Gastroesophageal sphincter (tissue), 4 donors: ENCODE measurements at regions not wholly inside any gene's neighbourhood (a gene's known extent, or its start where the extent isn't known, plus 50 kb on each side); places are given as distances from the start of the nearest gene placed in this dataset.

Source experiments
- ATAC-seq: fragments of 150-250 bp; one replicate; pipeline ENCODE4 v1.9.1; 2016; ENCODE audit warnings: mild to moderate bottlenecking, moderate library complexity
- H3K27ac ChIP-seq, 4 donors: fragments of 200-600 bp; sonication (generic) in 3 of 4; 1 replicate in 3 of 4; 2 replicates in 1 of 4; pipeline ENCODE4 v1.5.1; 2016 to 2019
- H3K27me3 ChIP-seq: fragments of 200-600 bp; sonication (generic); one replicate; pipeline ENCODE4 v1.5.1; 2019
- H3K36me3 ChIP-seq, 2 donors: fragments of 200-600 bp; sonication (generic); one replicate each; pipeline ENCODE4 v1.5.1; 2019; ENCODE audit warnings: control low read depth in 1 of 2
- H3K4me1 ChIP-seq, 3 donors: fragments of 200-600 bp; sonication (generic); 1 replicate in 2 of 3; 2 replicates in 1 of 3; pipeline ENCODE4 v1.5.1; 2016 to 2019; ENCODE audit warnings: control low read depth in 2 of 3
- H3K4me3 ChIP-seq, 2 donors: fragments of 200-600 bp; sonication (generic); one replicate each; pipeline ENCODE4 v1.5.1; 2019; ENCODE audit warnings: mild to moderate bottlenecking in 1 of 2, moderate library complexity in 1 of 2
- H3K9me3 ChIP-seq, 3 donors: fragments of 200-600 bp; sonication (generic); one replicate each; pipeline ENCODE4 v1.5.1; 2017 to 2019; ENCODE audit warnings: control low read depth in 2 of 3
- EP300 ChIP-seq: sonication (generic); formaldehyde crosslinking; IDR thresholded peaks from one replicate; pipeline ENCODE4 v1.6.1; 2017; ENCODE audit warnings: antibody characterized with exemption, mild to moderate bottlenecking
- POLR2A ChIP-seq, 2 donors: fragments of 450-650 bp; IDR thresholded peaks; one replicate each; pipeline ENCODE4 v1.6.1; 2017; ENCODE audit warnings: antibody characterized with exemption in 2 of 2, mild to moderate bottlenecking in 2 of 2, moderate library complexity in 1 of 2
- POLR2AphosphoS5 ChIP-seq: sonication (generic); formaldehyde crosslinking; IDR thresholded peaks from one replicate; pipeline ENCODE4 v1.6.1; 2017; ENCODE audit warnings: antibody characterized with exemption
- WGBS, 2 donors: methylation state at CpG; one replicate each; pipeline ENCODE4 v1.1.5; 2018; ENCODE audit warnings: low coverage in 1 of 2; 5-methylcytosine and 5-hydroxymethylcytosine counted together
- TF ChIP-seq, protein P1 (sequence below), 4 experiments: fragments of 200-600 bp in 2 of 4; fragments of 450-650 bp in 2 of 4; sonication (generic) in 1 of 4; IDR thresholded peaks; one replicate each; pipeline ENCODE4 v1.5.1; 2017 to 2019; ENCODE audit warnings: antibody characterized with exemption in 4 of 4, mild to moderate bottlenecking in 2 of 4, moderate library complexity in 2 of 4

DNA sequence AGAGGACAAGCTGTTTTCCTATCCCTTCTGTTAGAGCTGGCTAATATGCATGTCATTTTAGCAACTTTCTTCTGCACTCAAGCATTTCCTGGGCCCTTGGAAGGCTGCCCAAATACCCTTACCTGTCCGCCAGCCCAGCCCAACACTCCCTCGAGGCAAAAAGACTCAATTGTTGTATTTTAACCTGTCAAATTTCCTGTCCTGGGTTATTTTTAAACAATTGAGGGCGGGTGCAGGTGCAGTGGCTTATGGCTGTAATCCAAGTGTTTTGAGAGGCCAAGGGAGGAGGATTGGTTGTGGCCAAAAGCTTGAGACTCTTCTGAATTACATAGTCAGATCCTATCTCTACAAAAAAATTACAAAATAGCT is 125.0 kb upstream of the ARHGAP28 start:
- no peaks in the 10 kb centered on the region for H3K4me1 ChIP-seq
- H3K4me3 ChIP-seq, result no peak overlapping the region
- no peaks in the 10 kb centered on the region for H3K9me3 ChIP-seq
- WGBS, 2 donors, result 50 to 68% methylated on average over 3 of the region's 3 CpGs
- no peaks in the 10 kb centered on the region for H3K36me3 ChIP-seq
- no peaks in the 10 kb centered on the region for H3K27me3 ChIP-seq
- H3K27ac ChIP-seq, result no peak overlapping the region
- TF ChIP-seq POLR2AphosphoS5 (no peak), EP300 (no peak), POLR2A (IDR thresholded peaks at IDR 0.05) (no peak)
- TF ChIP-seq, protein P1, sequence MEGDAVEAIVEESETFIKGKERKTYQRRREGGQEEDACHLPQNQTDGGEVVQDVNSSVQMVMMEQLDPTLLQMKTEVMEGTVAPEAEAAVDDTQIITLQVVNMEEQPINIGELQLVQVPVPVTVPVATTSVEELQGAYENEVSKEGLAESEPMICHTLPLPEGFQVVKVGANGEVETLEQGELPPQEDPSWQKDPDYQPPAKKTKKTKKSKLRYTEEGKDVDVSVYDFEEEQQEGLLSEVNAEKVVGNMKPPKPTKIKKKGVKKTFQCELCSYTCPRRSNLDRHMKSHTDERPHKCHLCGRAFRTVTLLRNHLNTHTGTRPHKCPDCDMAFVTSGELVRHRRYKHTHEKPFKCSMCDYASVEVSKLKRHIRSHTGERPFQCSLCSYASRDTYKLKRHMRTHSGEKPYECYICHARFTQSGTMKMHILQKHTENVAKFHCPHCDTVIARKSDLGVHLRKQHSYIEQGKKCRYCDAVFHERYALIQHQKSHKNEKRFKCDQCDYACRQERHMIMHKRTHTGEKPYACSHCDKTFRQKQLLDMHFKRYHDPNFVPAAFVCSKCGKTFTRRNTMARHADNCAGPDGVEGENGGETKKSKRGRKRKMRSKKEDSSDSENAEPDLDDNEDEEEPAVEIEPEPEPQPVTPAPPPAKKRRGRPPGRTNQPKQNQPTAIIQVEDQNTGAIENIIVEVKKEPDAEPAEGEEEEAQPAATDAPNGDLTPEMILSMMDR (IDR thresholded peaks at IDR 0.05), result no peak
- no peak for ATAC-seq

DNA sequence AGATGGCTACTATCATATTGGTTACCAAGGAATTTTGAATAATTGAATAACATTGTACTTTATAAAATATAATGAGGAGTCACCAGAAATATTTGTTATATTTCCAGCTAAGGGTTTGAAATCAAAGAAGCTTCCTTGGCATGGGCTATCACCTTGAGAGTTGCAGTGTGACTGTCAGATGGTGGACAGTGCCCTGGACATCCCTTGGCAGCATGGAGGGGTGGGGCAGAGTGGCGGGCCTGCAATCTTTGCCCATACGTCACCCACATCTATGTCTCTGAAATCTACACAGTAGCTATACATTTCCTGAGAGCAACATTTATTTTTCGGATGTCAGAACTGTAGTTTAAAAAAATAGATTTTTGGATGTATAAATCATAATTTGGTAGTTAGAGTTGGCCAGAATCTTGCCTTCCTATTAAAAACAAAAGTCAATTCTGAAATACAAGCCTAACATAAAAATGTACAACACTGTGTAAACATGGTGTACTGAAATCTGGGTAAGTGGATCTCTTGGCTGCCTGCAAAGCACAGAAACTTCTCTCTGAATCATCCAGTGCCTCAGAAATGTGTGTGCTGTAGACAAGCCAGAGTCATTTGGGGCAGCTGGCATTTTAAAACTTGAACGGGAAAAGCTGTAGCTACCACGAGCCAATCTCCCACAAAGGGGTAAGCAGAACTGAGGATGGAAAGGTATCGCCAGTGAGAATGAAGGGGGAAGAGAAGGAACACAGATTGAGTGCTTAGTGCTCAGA is 124.2 kb upstream of the ARHGAP28 start:
- H3K36me3 ChIP-seq, result no peaks in the 10 kb centered on the region
- no peak for TF ChIP-seq POLR2A (IDR thresholded peaks at IDR 0.05)
- peak; percentile 33 for TF ChIP-seq POLR2AphosphoS5
- TF ChIP-seq, protein P1 (IDR thresholded peaks at IDR 0.05), result no peak
- TF ChIP-seq EP300, result no peak
- H3K4me3 ChIP-seq, result no peak overlapping the region
- H3K27me3 ChIP-seq, result no peaks in the 10 kb centered on the region
- no peaks in the 10 kb centered on the region for H3K9me3 ChIP-seq
- no peak overlapping the region for H3K27ac ChIP-seq
- peaks cover 0 to 6% (median 0%) of the 10 kb centered on the region in 3 donors for H3K4me1 ChIP-seq
- WGBS, 2 donors, result 69 to 70% methylated on average over 2 to 6 of the region's 6 CpGs
- ATAC-seq, result no peak

DNA sequence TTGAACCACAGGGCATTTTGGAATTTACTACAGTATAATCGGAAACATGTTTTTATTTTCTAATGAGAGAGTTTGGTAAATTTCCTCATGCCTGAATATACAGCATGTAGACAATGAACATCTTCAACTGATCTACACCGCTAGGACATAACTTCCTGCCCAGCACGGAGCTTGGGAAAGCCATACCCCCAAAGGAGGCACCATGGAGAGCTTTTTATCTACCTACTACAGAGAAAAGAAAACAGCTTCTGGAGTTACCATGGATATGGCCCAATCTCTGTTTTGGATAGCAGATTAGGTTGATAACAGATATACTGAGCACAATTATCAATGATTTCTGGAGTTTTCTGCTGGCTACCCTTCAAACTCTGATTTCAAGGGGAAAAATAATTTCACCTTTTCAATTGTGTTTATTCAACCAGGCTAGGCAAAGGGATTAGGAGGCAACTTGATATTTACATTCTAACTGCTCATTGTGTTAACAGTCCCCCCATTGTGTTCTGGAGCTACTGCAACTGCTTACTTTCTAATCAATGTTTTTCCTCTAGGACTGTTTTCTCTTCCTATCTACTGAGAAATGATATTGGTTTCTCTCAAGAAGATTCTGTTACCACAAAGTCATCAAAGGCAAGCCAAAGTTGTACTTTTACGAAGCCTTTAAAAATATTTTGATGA is 123.0 kb upstream of the ARHGAP28 start:
- Histone ChIP-seq H3K4me3 (no peak overlapping the region), H3K9me3 (no peaks in the 10 kb centered on the region), H3K4me1 (peaks cover 0 to 13% (median 0%) of the 10 kb centered on the region in 3 donors), H3K27ac (no peak overlapping the region), H3K36me3 (no peaks in the 10 kb centered on the region), H3K27me3 (no peaks in the 10 kb centered on the region)
- no peak for ATAC-seq
- 89% methylated on average over 4 of the region's 4 CpGs for WGBS, 2 donors
- TF ChIP-seq EP300 (no peak), POLR2AphosphoS5 (no peak), POLR2A (IDR thresholded peaks at IDR 0.05) (no peak)

DNA sequence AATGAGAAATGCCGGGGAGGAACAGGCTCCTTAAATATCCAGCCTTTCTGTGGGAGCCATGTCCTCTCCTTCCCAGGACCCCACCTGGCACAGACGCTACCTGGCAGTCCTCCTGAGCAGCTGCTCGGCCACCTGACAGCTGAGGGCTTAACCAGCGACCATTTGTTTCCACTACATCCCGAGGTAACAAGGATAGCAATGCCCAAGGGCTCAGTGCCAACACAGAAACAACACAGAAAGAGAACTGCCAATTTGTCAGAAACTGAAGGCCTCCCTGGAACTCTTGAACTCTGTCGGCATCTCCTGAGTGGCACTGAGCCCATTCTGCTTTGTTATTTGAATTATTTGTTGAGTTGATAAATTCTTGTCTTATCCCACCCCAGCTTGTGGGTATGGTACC is 122.2 kb upstream of the ARHGAP28 start:
- Histone ChIP-seq H3K4me3 (no peak overlapping the region), H3K36me3 (no peaks in the 10 kb centered on the region), H3K9me3 (no peaks in the 10 kb centered on the region), H3K27me3 (no peaks in the 10 kb centered on the region), H3K4me1 (peaks cover 0 to 13% (median 0%) of the 10 kb centered on the region in 3 donors), H3K27ac (no peak overlapping the region)
- TF ChIP-seq, protein P1 (IDR thresholded peaks at IDR 0.05), result no peak
- no peak for TF ChIP-seq POLR2A (IDR thresholded peaks at IDR 0.05)
- TF ChIP-seq EP300, result no peak
- TF ChIP-seq POLR2AphosphoS5, result no peak
- 0 to 38% methylated on average over 1 of the region's 6 CpGs for WGBS, 2 donors
- ATAC-seq, result no peak

DNA sequence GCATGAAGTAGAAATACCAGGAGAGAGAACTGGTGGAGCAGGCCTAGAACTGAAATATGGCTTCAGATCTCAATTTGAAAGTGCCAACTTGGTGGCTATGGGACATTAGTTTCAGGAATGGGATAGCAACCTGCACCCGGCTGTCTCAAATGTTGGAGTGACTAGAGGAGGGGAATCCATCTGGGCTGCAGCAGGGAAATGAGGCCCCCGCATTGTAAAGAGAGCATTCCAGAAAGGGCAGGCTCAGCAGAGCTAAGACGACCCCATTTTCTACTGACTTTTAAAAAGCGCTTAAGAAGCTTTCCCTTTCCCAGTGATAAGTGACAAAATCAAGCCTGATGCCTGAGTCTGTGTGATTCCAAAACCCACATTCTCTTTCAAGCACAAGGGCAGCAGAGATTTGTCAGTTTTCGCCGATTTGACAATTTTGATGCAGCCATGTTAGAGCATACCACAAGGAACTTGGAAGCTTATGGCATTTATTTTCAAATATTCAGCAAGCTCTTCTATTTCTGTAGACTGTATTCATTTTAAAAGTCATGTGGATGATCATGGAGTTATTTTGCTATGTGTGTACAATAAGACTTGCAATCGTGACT is 119.8 kb upstream of the ARHGAP28 start:
- TF ChIP-seq, protein P1 (IDR thresholded peaks at IDR 0.05), result no peak
- TF ChIP-seq EP300 (no peak), POLR2A (IDR thresholded peaks at IDR 0.05) (no peak), POLR2AphosphoS5 (no peak)
- no peaks in the 10 kb centered on the region for H3K27me3 ChIP-seq
- WGBS, 2 donors, result 70 to 80% methylated on average over 2 to 7 of the region's 7 CpGs
- peaks cover 0 to 5% (median 0%) of the 10 kb centered on the region in 3 donors for H3K9me3 ChIP-seq
- peaks cover 0 to 13% (median 0%) of the 10 kb centered on the region in 3 donors for H3K4me1 ChIP-seq
- no peak overlapping the region for H3K27ac ChIP-seq
- H3K36me3 ChIP-seq, result no peaks in the 10 kb centered on the region
- no peak overlapping the region for H3K4me3 ChIP-seq
- no peak for ATAC-seq
